HUES48 (cell line): ENCODE measurements at regions not wholly inside any gene's neighbourhood (a gene's known extent, or its start where the extent isn't known, plus 50 kb on each side); places are given as distances from the start of the nearest gene placed in this dataset.
"Not testable (repeated sequence)": the region's sequence is repeated elsewhere in the genome, so short reads cannot be mapped to it uniquely, and the experiment has no call there.

Experiments
- H3K27ac ChIP-seq: one replicate; pipeline ENCODE4 v1.7.0; 2013; ENCODE audit warnings: low read depth, low read length, inconsistent platforms
- H3K27me3 ChIP-seq: 2 replicates; pipeline ENCODE4 v1.6.1; 2013; ENCODE audit warnings: mild to moderate bottlenecking, low read length; ENCODE audit not compliant: control insufficient read depth, insufficient read depth
- H3K36me3 ChIP-seq: 2 replicates; pipeline ENCODE4 v1.6.1; 2013; ENCODE audit warnings: low read length; ENCODE audit not compliant: control insufficient read depth, insufficient read depth
- H3K4me1 ChIP-seq: 2 replicates; pipeline ENCODE4 v1.6.1; 2013; ENCODE audit warnings: mild to moderate bottlenecking, low read length; ENCODE audit not compliant: control insufficient read depth, insufficient read depth
- H3K4me3 ChIP-seq: 2 replicates; pipeline ENCODE4 v1.5.1; 2013; ENCODE audit warnings: mild to moderate bottlenecking, low read depth, low read length
- H3K9ac ChIP-seq: 2 replicates; pipeline ENCODE4 v1.6.1; 2013; ENCODE audit warnings: mild to moderate bottlenecking, low read depth, low read length, moderate library complexity
- H3K9me3 ChIP-seq: 2 replicates; pipeline ENCODE4 v1.6.1; 2013; ENCODE audit warnings: low read length; ENCODE audit not compliant: control insufficient read depth, insufficient read depth

DNA sequence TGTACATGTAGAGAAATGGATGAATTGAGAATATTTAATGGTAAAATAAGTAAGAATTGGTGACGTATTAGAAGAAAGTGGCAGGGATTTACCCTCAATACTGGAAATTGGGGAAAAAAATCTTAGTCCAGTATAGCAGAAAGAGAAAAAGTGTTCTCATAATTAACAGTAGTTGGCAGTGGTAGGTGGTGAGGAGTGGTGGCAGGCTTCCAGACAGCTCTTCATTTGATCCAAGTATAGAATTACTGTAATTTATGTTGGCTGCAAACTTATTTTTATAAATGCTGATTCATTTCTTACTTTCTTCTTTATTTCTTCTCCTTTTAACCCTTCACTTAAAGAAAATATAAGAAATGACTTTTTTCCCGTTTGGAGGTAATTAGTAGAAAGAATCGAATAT is 1182.4 kb downstream of the KHDRBS2 start:
- not testable (repeated sequence) for H3K4me3 ChIP-seq, H3K4me1 ChIP-seq, H3K9ac ChIP-seq, H3K36me3 ChIP-seq, H3K27ac ChIP-seq, H3K9me3 ChIP-seq, H3K27me3 ChIP-seq

DNA sequence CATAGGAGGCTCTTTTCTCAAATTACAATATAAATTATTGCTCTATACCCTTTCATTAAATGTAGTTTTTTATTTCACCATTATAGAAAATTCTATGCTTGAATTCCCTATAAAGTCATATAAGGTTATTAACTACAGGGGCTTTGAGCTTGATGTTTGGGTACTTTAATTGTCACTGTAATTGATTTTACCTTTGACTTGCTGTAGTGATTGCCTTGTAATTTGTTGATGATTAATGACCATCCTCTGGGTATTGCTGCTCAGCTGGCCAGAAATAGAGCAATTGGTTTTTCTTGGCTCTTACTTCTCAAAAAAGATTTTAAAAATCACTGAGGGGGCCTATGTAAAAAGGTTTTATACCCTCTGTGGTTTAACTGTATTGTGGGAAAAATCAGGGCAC is 1186.0 kb downstream of the KHDRBS2 start:
- H3K4me1 ChIP-seq = no peaks in the 10 kb centered on the region
- no peak overlapping the region for H3K4me3 ChIP-seq
- H3K9ac ChIP-seq = no peak overlapping the region
- H3K9me3 ChIP-seq = no peaks in the 10 kb centered on the region
- H3K27ac ChIP-seq = no peak overlapping the region
- H3K36me3 ChIP-seq = no peaks in the 10 kb centered on the region
- H3K27me3 ChIP-seq = no peaks in the 10 kb centered on the region

DNA sequence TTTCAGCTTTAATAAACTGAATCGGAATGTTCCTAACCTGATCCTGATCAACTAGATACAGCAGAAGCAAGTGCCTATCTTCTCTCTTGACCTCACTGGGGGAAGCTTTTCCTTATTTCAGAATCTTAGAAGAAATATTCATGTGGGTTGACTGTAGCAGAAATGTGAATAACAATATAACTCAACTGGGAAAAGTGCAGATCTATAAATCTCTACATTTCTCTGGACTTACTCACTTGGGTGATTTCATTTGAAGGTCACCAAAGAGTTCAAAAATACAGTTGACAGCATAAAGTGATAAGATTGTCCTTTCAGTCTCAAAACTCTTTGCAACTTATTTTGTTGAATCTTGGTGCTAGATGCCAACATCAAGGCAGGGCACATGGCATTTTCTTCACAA is 1186.5 kb downstream of the KHDRBS2 start:
- H3K27ac ChIP-seq, H3K27me3 ChIP-seq, H3K4me1 ChIP-seq, H3K4me3 ChIP-seq, H3K36me3 ChIP-seq, H3K9me3 ChIP-seq, H3K9ac ChIP-seq: not testable (repeated sequence)

DNA sequence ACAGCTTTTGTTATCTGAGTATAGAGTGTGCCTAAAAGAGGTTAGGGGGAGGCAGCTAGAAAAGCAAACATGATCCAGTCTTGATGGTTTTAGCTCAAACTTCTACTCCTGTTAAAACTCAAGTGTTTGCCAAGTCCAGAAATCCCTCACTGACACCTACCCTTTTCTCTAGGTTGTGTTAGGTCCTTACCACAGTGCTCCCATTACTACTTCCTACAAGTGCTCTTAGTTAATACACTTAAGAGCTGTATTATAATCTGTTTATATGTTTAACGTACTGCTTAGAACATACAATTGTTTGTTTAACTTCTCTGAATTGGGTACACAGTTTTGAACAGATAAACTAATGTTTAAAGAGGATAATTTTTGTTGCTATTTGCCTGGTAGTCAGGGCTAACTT is 1198.0 kb downstream of the KHDRBS2 start:
- H3K27me3 ChIP-seq, H3K36me3 ChIP-seq, H3K4me1 ChIP-seq, H3K4me3 ChIP-seq, H3K27ac ChIP-seq, H3K9ac ChIP-seq, H3K9me3 ChIP-seq: not testable (repeated sequence)

DNA sequence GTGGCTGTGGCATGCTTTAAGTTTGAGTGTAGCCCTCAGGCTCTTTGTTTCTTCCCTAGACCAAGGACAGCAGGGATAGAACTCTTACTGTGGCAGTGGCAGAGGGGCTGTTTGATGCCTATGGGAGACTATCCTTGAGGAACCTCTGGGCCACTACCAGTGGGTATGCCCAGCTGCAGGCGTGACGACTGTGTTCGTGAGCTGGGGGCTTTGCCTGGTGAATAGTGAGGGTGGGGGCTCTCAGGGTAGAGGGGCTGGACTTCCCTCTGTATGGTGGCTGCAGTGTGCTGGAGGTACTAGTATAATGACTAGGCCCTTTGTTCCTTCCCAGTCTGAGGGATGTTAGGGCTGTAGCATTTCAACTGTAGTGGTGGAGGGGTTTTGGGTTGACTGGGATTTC is 1242.0 kb downstream of the KHDRBS2 start:
- H3K4me1 ChIP-seq = no peaks in the 10 kb centered on the region
- no peak overlapping the region for H3K9ac ChIP-seq
- no peak overlapping the region for H3K27ac ChIP-seq
- no peaks in the 10 kb centered on the region for H3K27me3 ChIP-seq
- no peaks in the 10 kb centered on the region for H3K36me3 ChIP-seq
- H3K9me3 ChIP-seq = peaks cover 30% of the 10 kb centered on the region
- no peak overlapping the region for H3K4me3 ChIP-seq
